WERI-Rb-1 (cell line): ENCODE measurements at regions not wholly inside any gene's neighbourhood (a gene's known extent, or its start where the extent isn't known, plus 50 kb on each side); places are given as distances from the start of the nearest gene placed in this dataset.

Source experiments
- DNase-seq: peaks from one replicate; pipeline ENCODE4 v3.0.0-alpha.2; 2020
- H3K27ac ChIP-seq: fragments of 250-450 bp; sonication (Bioruptor Pico); 2 replicates; pipeline ENCODE4 v1.5.1; 2020; ENCODE audit warnings: mild to moderate bottlenecking, moderate library complexity
- H3K27me3 ChIP-seq: fragments of 250-450 bp; sonication (Bioruptor Pico); 2 replicates; pipeline ENCODE4 v1.5.1; 2021; ENCODE audit warnings: mild to moderate bottlenecking, low read depth, moderate library complexity; ENCODE audit not compliant: insufficient read depth, severe bottlenecking
- H3K36me3 ChIP-seq: fragments of 250-450 bp; sonication (Bioruptor Pico); 2 replicates; pipeline ENCODE4 v1.5.1; 2020; ENCODE audit warnings: mild to moderate bottlenecking, moderate library complexity
- H3K4me3 ChIP-seq: 2 replicates; pipeline ENCODE4 v1.5.1; 2011; ENCODE audit warnings: low read depth, mild to moderate bottlenecking, control low read depth, low read length
- H3K9me3 ChIP-seq: fragments of 250-450 bp; sonication (Bioruptor Pico); 2 replicates; pipeline ENCODE4 v1.5.1; 2021; ENCODE audit warnings: mild to moderate bottlenecking, moderate library complexity; ENCODE audit not compliant: severe bottlenecking
- TF ChIP-seq, protein P1 (sequence below): IDR thresholded peaks from 2 replicates; pipeline ENCODE4 v1.5.1; 2011; ENCODE audit warnings: low read depth, mild to moderate bottlenecking, control low read depth, inconsistent platforms, low read length

DNA sequence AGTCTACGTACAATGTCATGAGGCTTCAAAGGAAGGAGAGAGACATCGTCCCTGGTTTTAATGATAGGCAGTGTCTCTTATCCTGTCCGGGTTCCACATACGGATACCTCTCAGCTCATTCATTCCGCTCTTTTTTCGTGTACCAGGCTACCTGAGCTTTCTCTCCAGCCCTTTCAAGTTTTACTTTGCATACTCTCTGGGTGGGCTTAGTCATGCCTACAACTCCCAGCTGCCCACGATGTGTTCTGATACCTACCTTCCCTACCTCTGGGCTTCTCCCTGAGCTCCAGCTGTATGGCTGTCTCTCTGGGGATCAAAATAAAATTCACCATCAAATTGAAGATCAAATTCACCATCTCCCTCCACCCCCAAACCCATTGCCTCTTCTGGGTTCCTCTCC lies 354.0 kb upstream of the EEF2KMT start:
- no peak for DNase-seq
- TF ChIP-seq, protein P1, sequence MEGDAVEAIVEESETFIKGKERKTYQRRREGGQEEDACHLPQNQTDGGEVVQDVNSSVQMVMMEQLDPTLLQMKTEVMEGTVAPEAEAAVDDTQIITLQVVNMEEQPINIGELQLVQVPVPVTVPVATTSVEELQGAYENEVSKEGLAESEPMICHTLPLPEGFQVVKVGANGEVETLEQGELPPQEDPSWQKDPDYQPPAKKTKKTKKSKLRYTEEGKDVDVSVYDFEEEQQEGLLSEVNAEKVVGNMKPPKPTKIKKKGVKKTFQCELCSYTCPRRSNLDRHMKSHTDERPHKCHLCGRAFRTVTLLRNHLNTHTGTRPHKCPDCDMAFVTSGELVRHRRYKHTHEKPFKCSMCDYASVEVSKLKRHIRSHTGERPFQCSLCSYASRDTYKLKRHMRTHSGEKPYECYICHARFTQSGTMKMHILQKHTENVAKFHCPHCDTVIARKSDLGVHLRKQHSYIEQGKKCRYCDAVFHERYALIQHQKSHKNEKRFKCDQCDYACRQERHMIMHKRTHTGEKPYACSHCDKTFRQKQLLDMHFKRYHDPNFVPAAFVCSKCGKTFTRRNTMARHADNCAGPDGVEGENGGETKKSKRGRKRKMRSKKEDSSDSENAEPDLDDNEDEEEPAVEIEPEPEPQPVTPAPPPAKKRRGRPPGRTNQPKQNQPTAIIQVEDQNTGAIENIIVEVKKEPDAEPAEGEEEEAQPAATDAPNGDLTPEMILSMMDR = no peak
- no peak overlapping the region for H3K27ac ChIP-seq

DNA sequence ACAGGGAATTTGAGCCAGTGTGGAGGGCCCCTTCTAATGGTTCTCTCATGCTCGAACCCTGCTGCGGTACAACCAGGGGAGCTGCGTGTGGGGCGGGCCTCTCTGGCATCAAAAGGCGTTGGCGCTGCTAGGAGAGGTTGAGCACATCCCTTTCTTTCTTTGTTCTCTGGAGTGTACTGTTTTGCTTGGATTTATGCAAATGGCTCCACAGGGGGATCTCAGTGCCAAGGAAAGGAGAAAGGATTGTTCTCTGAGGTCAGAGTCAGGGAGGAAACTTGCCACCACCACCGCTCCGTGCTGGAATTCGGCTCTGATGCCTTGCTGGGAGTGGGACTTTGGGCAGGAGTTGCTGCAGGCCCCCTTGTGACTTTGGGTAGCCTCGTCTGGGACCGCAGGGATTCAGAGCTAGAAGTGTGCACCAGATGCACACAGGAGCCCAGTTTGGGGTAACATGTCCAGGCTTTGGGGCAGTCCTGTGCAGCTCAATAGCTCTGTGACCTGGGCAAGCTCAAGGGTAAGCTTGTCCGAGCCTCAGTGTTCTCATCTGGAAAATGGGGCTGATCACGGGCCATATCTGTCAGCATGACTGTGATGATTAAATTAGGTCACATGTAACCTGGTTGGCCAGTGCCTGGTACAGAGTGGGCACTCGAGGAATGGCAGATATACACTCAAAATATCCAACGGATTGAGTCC lies 353.0 kb upstream of the EEF2KMT start:
- H3K9me3 ChIP-seq = no peaks in the 10 kb centered on the region
- TF ChIP-seq, protein P1 = no peak
- H3K36me3 ChIP-seq = no peaks in the 10 kb centered on the region
- DNase-seq = no peak
- no peak overlapping the region for H3K27ac ChIP-seq
- H3K27me3 ChIP-seq = no peaks in the 10 kb centered on the region
- H3K4me3 ChIP-seq = no peak overlapping the region

More for the DNA sequence above, 354.0 kb upstream of the EEF2KMT start:
- no peaks in the 10 kb centered on the region for H3K9me3 ChIP-seq
- no peaks in the 10 kb centered on the region for H3K27me3 ChIP-seq
- no peaks in the 10 kb centered on the region for H3K36me3 ChIP-seq
- no peak overlapping the region for H3K4me3 ChIP-seq

GRCh38 chr16:5449901-5450300 lies 352.3 kb upstream of the EEF2KMT start:
- Histone ChIP-seq H3K4me3 (no peak overlapping the region), H3K27me3 (no peaks in the 10 kb centered on the region), H3K27ac (no peak overlapping the region), H3K36me3 (no peaks in the 10 kb centered on the region), H3K9me3 (no peaks in the 10 kb centered on the region)
- no peak for DNase-seq
- TF ChIP-seq, protein P1 = no peak

DNA sequence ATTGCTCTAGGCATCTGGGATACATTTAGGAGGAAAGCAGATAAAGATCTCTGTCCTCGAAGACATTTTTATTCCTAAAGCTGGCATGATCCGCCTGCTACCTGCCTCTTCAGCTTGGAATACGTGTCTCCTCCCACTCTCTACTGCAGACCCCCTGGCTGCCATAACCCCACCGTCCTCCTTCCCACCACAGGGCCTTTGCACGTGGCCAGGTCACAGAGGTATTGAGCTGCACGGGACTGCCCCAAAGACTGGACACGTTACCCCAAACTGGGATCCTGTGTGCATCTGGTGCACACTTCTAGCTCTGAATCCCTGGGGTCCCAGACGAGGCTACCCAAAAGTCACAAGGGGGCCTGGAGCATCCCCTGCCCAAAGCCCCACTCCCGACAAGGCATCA lies 351.2 kb upstream of the EEF2KMT start:
- Histone ChIP-seq H3K27me3 (no peaks in the 10 kb centered on the region), H3K4me3 (no peak overlapping the region), H3K27ac (no peak overlapping the region), H3K36me3 (no peaks in the 10 kb centered on the region), H3K9me3 (no peaks in the 10 kb centered on the region)
- TF ChIP-seq, protein P1 = no peak
- no peak for DNase-seq

GRCh38 chr16:5447734-5448133 lies 350.1 kb upstream of the EEF2KMT start:
- DNase-seq = no peak
- Histone ChIP-seq H3K27me3 (no peaks in the 10 kb centered on the region), H3K27ac (no peak overlapping the region), H3K9me3 (no peaks in the 10 kb centered on the region), H3K4me3 (no peak overlapping the region), H3K36me3 (no peaks in the 10 kb centered on the region)
- TF ChIP-seq, protein P1 = no peak
